Brain microvascular endothelial cell (primary cell): ENCODE measurements at regions not wholly inside any gene's neighbourhood (a gene's known extent, or its start where the extent isn't known, plus 50 kb on each side); places are given as distances from the start of the nearest gene placed in this dataset.

Experiments used
- DNase-seq: peaks from one replicate; pipeline ENCODE4 v3.0.0-alpha.2; 2020
- H3K27ac ChIP-seq: fragments of 250-450 bp; sonication (Bioruptor Pico); 2 replicates; pipeline ENCODE4 v1.5.1; 2020; ENCODE audit warnings: mild to moderate bottlenecking, moderate library complexity
- H3K27me3 ChIP-seq: fragments of 250-450 bp; sonication (Bioruptor Pico); replicated peaks from 2 replicates; pipeline ENCODE4 v1.5.1; 2020; ENCODE audit warnings: mild to moderate bottlenecking
- H3K36me3 ChIP-seq: fragments of 250-450 bp; sonication (Bioruptor Pico); replicated peaks from 2 replicates; pipeline ENCODE4 v1.5.1; 2020; ENCODE audit warnings: mild to moderate bottlenecking
- H3K4me3 ChIP-seq: 2 replicates; pipeline ENCODE4 v1.5.1; 2011; ENCODE audit warnings: low read depth, mild to moderate bottlenecking, control low read depth, low read length, moderate library complexity
- in situ Hi-C: cut with HindIII; loops from 2 replicates; pipeline ENCODE4 v1.10.0; 2017; ENCODE audit warnings: low sequenced_read_pairs, low pct_ligation_motif_present
- TF ChIP-seq, protein P1 (sequence below): IDR thresholded peaks from 2 replicates; pipeline ENCODE4 v1.5.1; 2011; ENCODE audit warnings: low read depth, mild to moderate bottlenecking, moderate library complexity, low read length, control low read depth, inconsistent platforms; ENCODE audit errors: missing control alignments

- in situ Hi-C loops, result no loop called here
- H3K27me3 ChIP-seq, result no peaks in the 10 kb centered on the region
- no peaks in the 10 kb centered on the region for H3K36me3 ChIP-seq
- no peak overlapping the region for H3K4me3 ChIP-seq
- TF ChIP-seq, protein P1, sequence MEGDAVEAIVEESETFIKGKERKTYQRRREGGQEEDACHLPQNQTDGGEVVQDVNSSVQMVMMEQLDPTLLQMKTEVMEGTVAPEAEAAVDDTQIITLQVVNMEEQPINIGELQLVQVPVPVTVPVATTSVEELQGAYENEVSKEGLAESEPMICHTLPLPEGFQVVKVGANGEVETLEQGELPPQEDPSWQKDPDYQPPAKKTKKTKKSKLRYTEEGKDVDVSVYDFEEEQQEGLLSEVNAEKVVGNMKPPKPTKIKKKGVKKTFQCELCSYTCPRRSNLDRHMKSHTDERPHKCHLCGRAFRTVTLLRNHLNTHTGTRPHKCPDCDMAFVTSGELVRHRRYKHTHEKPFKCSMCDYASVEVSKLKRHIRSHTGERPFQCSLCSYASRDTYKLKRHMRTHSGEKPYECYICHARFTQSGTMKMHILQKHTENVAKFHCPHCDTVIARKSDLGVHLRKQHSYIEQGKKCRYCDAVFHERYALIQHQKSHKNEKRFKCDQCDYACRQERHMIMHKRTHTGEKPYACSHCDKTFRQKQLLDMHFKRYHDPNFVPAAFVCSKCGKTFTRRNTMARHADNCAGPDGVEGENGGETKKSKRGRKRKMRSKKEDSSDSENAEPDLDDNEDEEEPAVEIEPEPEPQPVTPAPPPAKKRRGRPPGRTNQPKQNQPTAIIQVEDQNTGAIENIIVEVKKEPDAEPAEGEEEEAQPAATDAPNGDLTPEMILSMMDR, result no peak
- no peak overlapping the region for H3K27ac ChIP-seq
- no peak for DNase-seq
Measured at GRCh38 chr7:88686468-88687229, 72.9 kb upstream of the ZNF804B start.

DNA sequence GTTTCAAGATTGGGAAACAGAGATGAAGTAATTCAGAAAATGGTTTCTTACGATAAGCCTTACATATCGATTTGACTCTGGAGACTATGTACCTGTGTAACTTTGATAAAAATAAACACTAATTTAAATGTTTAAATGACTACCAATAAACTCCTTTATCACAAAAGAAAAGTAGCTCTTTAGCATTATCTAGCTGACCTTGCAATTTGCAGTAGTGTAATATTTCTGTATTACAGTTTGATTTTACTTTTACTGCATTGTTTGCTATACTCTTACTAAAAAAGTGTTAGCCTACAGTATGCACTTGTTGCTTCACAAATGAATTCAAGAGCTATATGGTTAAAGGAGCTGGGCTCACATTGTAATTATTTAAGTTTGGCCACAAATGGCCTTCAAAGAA is 77.8 kb upstream of the ZNF804B start:
- Histone ChIP-seq H3K4me3 (no peak overlapping the region), H3K36me3 (no peaks in the 10 kb centered on the region), H3K27ac (no peak overlapping the region), H3K27me3 (no peaks in the 10 kb centered on the region)
- in situ Hi-C loops, result no loop called here
- TF ChIP-seq, protein P1, result no peak
- no peak for DNase-seq

DNA sequence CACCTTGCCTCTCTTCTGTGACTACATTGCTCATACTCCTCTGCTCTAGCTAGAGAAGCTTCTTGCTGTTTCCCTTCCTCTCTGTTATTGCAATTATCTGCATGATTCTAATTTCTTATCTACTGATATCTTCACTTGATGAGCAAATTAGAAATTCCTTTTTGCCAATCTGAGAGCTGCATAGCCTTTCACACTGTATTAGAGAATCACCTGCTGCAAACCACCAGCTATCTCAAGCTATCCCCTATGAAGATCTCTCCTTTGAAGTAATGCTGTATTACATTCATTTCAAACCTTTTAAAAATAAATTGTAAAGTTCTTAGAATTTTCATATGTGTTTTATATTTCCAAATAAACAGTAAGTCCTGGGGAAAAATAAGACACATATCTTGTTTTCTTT is 89.0 kb upstream of the ZNF804B start:
- no peak for DNase-seq
- Histone ChIP-seq H3K36me3 (no peaks in the 10 kb centered on the region), H3K27me3 (no peaks in the 10 kb centered on the region), H3K4me3 (no peak overlapping the region), H3K27ac (no peak overlapping the region)
- TF ChIP-seq, protein P1, result no peak
- in situ Hi-C loops, result no loop called here

GRCh38 chr7:88669913-88670312 is 89.6 kb upstream of the ZNF804B start:
- H3K36me3 ChIP-seq, result no peaks in the 10 kb centered on the region
- DNase-seq, result no peak
- H3K27ac ChIP-seq, result no peak overlapping the region
- no peak overlapping the region for H3K4me3 ChIP-seq
- in situ Hi-C loops, result no loop called here
- TF ChIP-seq, protein P1, result no peak
- no peaks in the 10 kb centered on the region for H3K27me3 ChIP-seq

- H3K27me3 ChIP-seq, result no peaks in the 10 kb centered on the region
- TF ChIP-seq, protein P1, result no peak
- H3K36me3 ChIP-seq, result no peaks in the 10 kb centered on the region
- H3K4me3 ChIP-seq, result no peak overlapping the region
- in situ Hi-C loops, result no loop called here
- no peak for DNase-seq
- H3K27ac ChIP-seq, result no peak overlapping the region
Measured at GRCh38 chr7:88668591-88668990, 90.9 kb upstream of the ZNF804B start.

DNA sequence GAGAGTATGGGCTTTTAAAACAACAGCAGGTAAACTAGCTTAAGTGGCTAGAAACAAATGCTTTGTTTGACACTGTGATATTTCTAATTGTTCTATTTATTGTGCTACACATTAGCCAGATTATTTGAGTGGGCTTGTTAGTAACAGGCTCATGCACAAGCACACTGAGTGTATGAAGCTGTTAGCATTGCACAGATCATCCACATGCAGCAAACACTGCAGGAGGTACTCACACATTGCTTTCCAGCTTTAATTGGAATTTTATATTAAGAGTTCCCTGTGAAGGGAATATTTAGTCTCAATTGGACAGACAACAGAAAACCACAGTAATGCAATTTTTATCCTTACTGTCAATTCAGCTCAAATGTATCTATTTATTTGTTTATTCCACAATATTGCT is 92.9 kb upstream of the ZNF804B start:
- TF ChIP-seq, protein P1, result no peak
- no peaks in the 10 kb centered on the region for H3K27me3 ChIP-seq
- in situ Hi-C loops, result no loop called here
- no peak for DNase-seq
- H3K36me3 ChIP-seq, result no peaks in the 10 kb centered on the region
- no peak overlapping the region for H3K4me3 ChIP-seq
- no peak overlapping the region for H3K27ac ChIP-seq
